GM18519 (cell line): ENCODE measurements at regions not wholly inside any gene's neighbourhood (a gene's known extent, or its start where the extent isn't known, plus 50 kb on each side); places are given as distances from the start of the nearest gene placed in this dataset.

Experiments
- ATAC-seq: cut with Tn5 transposase; IDR thresholded peaks from one replicate; pipeline ENCODE4 v1.9.1; 2021; ENCODE audit warnings: mild to moderate bottlenecking, moderate library complexity; ENCODE audit not compliant: unreplicated experiment, low FRiP score

GRCh38 chr11:103659206-103659618, 377.2 kb upstream of the DDI1 start:
- ATAC-seq = no peak

DNA sequence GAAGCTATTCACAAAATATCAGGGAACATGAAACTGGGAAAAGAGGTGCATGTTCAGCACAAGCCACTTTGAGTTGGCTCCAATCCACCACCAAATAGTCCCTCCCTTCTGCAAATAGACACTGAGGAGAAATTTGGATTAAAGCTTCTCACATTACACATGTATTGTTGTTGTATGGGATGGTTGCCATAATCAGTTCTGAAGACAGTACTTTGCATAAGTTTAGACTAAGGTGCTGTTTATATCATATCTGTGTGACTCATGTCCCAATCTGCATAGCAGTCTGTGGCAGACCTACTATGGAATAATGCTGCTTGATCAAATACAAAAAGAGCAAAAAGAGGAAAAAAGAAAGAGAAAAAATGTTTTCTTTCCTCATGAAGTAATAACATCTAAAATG, 376.7 kb upstream of the DDI1 start:
- ATAC-seq = no peak

GRCh38 chr11:103661185-103661584, 375.3 kb upstream of the DDI1 start:
- no peak for ATAC-seq

DNA sequence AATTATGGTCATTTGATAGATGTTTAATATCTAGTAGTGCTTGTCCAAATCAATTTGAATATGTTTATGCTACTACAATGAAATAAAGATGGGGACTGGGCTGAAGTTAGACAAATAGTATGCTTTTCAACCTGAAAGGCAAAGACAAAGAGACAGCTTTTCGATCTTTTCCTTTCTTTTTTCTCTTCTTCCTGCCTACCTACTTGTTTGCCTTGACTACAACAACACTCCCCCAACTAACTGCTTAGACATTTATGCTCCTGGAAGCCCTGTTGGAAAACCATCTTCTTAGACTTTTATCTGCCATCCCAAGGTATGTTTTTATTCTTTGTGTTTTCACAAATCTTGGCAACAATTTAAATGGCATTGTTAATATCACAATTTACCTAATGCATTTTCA, 374.4 kb upstream of the DDI1 start:
- ATAC-seq = no peak

DNA sequence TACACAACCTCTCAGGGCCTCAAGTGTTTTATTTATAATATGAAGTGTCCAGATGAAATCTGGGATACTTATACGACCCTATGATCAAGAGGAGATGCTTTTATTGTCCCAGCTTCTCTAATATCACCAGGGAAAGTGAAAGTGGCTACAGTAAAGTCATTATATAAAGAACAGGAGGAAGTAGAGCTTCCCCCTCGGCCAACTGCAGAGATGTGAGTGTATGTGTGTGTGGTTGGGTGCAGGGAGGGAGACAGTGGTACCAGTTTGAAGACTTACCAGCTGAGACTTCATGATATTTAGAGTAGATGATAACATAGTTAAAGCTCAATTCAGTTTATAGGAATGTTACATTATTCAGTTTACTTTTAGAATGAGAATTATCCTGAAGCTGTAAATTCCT, 373.6 kb upstream of the DDI1 start:
- peak; percentile 49 for ATAC-seq

GRCh38 chr11:103668859-103669258, 367.6 kb upstream of the DDI1 start:
- ATAC-seq = no peak

- no peak for ATAC-seq
These were observed 365.2 kb upstream of the DDI1 start for GRCh38 chr11:103671143-103671651.

- ATAC-seq = no peak
These were observed 362.7 kb upstream of the DDI1 start for GRCh38 chr11:103673773-103674172.

DNA sequence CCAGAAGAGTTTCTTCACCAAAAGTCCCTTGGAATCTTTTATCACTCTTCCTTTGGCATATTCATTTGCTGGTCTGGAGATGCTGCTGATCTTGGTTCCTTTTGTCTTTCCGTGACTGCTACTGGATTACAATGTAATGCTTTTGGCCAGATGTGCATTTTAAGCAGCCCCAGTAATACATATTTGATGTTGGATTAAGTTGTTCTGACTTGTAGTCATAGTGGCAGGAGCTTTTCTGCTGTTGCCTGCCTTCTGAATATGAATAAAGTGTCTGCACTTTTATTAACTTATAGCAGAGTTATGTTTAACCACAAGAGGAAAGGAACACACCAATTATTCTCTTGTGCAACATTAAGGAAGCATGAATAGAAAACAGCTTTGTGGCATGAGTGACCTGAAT, 360.0 kb upstream of the DDI1 start:
- ATAC-seq = no peak

GRCh38 chr11:103680826-103681225, 355.6 kb upstream of the DDI1 start:
- no peak for ATAC-seq

GRCh38 chr11:103681855-103682254, 354.6 kb upstream of the DDI1 start:
- peak; percentile 5 for ATAC-seq

GRCh38 chr11:103682318-103683184, 353.9 kb upstream of the DDI1 start:
- peak; percentile 92 for ATAC-seq

DNA sequence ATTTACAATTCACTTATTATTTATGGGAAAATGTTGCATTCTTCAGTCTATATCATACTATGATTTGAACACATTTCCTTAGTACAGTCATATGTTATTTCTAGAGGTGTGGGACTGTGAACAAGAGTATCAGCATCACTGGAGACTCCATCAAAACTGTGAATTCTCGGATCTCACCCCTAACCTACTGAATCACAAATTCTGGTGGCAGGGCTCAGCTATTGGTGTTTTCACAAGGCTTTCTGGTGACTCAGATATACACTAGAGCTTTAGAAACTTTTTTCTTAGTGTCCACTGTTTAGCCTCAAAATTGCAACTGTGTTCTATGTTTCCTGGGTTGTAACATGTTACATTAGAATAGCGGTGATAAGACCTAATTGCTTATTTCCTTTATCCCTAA, 352.9 kb upstream of the DDI1 start:
- ATAC-seq = no peak

GRCh38 chr11:103688924-103689323, 347.5 kb upstream of the DDI1 start:
- ATAC-seq = no peak

GRCh38 chr11:103690356-103690755, 346.1 kb upstream of the DDI1 start:
- no peak for ATAC-seq

DNA sequence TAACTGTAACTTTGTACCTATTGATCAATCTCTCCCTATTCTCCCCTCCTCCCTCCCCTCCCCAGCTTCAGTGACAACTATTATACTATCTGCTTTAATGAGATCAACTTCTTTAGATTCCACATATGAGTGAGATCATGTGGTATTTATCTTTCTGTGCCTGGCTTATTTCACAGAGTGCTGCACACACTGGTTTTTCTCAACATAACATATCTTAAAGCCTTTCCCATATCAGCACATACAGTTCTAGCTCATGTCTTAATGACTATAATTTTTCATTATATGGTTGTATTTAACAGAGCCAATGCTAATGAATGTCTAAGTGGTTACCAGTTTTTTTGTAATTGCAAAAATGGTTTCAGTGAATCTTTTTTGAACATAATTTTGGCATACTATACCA, 340.3 kb upstream of the DDI1 start:
- no peak for ATAC-seq

DNA sequence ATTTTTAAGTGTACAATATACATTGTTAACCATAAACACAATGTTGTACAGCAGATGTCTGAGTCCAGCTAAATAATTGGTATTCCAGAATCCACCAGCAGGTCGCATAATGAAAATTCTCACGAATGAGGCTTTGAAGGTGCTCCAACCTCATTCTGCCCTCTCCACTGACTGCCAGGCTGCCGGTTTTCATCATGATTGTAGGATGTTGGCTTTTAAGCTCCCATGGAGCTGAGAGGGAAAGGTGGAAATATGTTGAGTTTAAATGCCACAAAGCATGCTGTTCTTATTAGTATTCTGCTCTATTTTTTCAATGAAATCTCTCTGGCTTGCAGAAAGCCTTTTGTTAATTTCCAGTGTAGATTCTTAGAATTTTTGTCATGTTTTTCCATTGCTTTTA, 337.2 kb upstream of the DDI1 start:
- no peak for ATAC-seq

GRCh38 chr11:103699656-103700055, 336.8 kb upstream of the DDI1 start:
- ATAC-seq = no peak

- no peak for ATAC-seq
These were observed 335.8 kb upstream of the DDI1 start for GRCh38 chr11:103700622-103701021.

GRCh38 chr11:103703437-103703836, 333.0 kb upstream of the DDI1 start:
- no peak for ATAC-seq

DNA sequence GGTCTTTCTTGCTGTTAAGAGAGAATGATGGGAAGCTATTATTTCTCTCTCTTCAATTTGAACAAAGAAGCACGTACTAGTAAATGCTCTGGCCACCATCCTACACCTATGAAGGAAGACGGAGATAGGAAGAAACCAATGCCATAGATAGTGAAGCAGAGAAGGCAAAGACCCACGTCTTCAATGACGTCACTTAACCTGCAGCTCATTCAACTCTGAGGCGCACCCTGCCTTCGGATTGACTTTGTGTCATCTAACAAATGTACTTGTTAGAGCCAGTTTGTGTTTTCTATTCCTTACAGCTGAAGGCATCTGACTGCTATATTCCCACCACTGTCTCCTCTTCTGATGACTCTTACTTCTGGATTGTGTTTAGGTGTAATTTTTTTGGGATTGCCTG, 332.5 kb upstream of the DDI1 start:
- no peak for ATAC-seq

- no peak for ATAC-seq
These were observed 330.8 kb upstream of the DDI1 start for GRCh38 chr11:103705642-103706041.
